Endothelial cell of umbilical vein (primary cell): ENCODE measurements at regions not wholly inside any gene's neighbourhood (a gene's known extent, or its start where the extent isn't known, plus 50 kb on each side); places are given as distances from the start of the nearest gene placed in this dataset.

Experiments
- BruUV-seq: library from RNA; stranded (reverse); fragments of 400-500 nt; replicated peaks from 2 replicates; lab custom pipeline; 2021; lab: Mats Ljungman, UMichigan
- CTCF ChIA-PET: fragments of 300-600, 350-600 bp; sonication (Branson Sonifier 250); formaldehyde crosslinking; loops from one replicate; lab custom pipeline; 2021; ENCODE audit warnings: antibody characterized with exemption, inconsistent platforms; lab: Charles Lee
- POLR2A ChIA-PET: fragments of 300-600, 350-600 bp; sonication (Branson Sonifier 250); formaldehyde crosslinking; loops from one replicate; lab custom pipeline; 2021; ENCODE audit warnings: antibody characterized with exemption, inconsistent platforms; lab: Charles Lee
- DNase-seq: peaks from one replicate; pipeline ENCODE4 v3.0.0-alpha.2; 2011; ENCODE audit warnings: low read depth, low spot score
- FAIRE-seq: peaks from 2 replicates; lab custom pipeline; 2011; peaks lifted over from hg19 to GRCh38; lab: Jason Lieb, UNC
- H2AFZ ChIP-seq: 2 replicates; pipeline ENCODE4 v1.6.0; 2012; ENCODE audit warnings: low read depth, low read length, control low read depth, inconsistent platforms
- H3K27ac ChIP-seq: 2 replicates; pipeline ENCODE4 v1.5.1; 2011; ENCODE audit warnings: low read depth, mild to moderate bottlenecking, control low read depth, low read length, moderate library complexity; ENCODE audit not compliant: insufficient read depth
- H3K27me3 ChIP-seq, 2 experiments: 2 replicates each; pipeline versions ENCODE4 v1.6.0 to v1.6.1; 2011; ENCODE audit warnings: low read length in 2 of 2, mixed read lengths in 1 of 2; ENCODE audit not compliant: control insufficient read depth in 2 of 2, insufficient read depth in 2 of 2
- H3K36me3 ChIP-seq, 2 experiments: 2 replicates in 1 of 2; 3 replicates in 1 of 2; pipeline ENCODE4 v1.5.1; 2011; ENCODE audit warnings: low read length in 2 of 2, mild to moderate bottlenecking in 1 of 2, moderate library complexity in 1 of 2; ENCODE audit not compliant: control insufficient read depth in 2 of 2, insufficient read depth in 2 of 2; ENCODE audit errors: extremely low read depth in 1 of 2
- H3K4me1 ChIP-seq: 3 replicates; pipeline ENCODE4 v1.5.1; 2011; ENCODE audit warnings: mild to moderate bottlenecking, low read length; ENCODE audit not compliant: control insufficient read depth, insufficient read depth; ENCODE audit errors: extremely low read depth
- H3K4me2 ChIP-seq: 2 replicates; pipeline ENCODE4 v1.6.1; 2011; ENCODE audit warnings: low read length, control low read depth, mixed read lengths; ENCODE audit not compliant: insufficient read depth
- H3K4me3 ChIP-seq, 3 experiments: fragments of 200-600 bp in 1 of 3; sonication (generic), shearing (Covaris generic) in 1 of 3; replicated peaks in 1 of 3; 2 replicates each; pipeline ENCODE4 v1.5.1; 2011 to 2016; ENCODE audit warnings: control low read depth in 3 of 3, low read length in 3 of 3, mild to moderate bottlenecking in 2 of 3, inconsistent platforms in 1 of 3, low read depth in 1 of 3, moderate library complexity in 1 of 3; ENCODE audit not compliant: insufficient read depth in 1 of 3
- H3K79me2 ChIP-seq: 2 replicates; pipeline ENCODE4 v1.6.0; 2012; ENCODE audit warnings: low read length, inconsistent platforms; ENCODE audit not compliant: control insufficient read depth, insufficient read depth
- H3K9ac ChIP-seq: replicated peaks from 2 replicates; pipeline ENCODE3; 2011; ENCODE audit warnings: low read length, control low read depth; ENCODE audit not compliant: insufficient read depth; ENCODE audit errors: extremely low read depth
- H3K9me1 ChIP-seq: replicated peaks from 3 replicates; pipeline ENCODE4 v1.6.0; 2011; ENCODE audit warnings: mild to moderate bottlenecking, low read length; ENCODE audit not compliant: control insufficient read depth, insufficient read depth; ENCODE audit errors: extremely low read depth
- H3K9me3 ChIP-seq: replicated peaks from 2 replicates; pipeline ENCODE4 v1.5.1; 2012; ENCODE audit warnings: low read length, inconsistent platforms; ENCODE audit not compliant: control insufficient read depth, insufficient read depth
- H4K20me1 ChIP-seq: replicated peaks from 2 replicates; pipeline ENCODE3; 2011; ENCODE audit warnings: mild to moderate bottlenecking, low read length; ENCODE audit not compliant: control insufficient read depth, insufficient read depth; ENCODE audit errors: extremely low read depth
- EZH2 ChIP-seq: IDR thresholded peaks from 2 replicates; pipeline ENCODE4 v1.6.1; 2012; ENCODE audit warnings: borderline replicate concordance, low read depth, mild to moderate bottlenecking, moderate library complexity, low read length, inconsistent platforms; ENCODE audit not compliant: severe bottlenecking
- GATA2 ChIP-seq: IDR thresholded peaks from 2 replicates; pipeline ENCODE4 v1.7.0; 2011; ENCODE audit warnings: low read depth, mild to moderate bottlenecking, moderate library complexity, mixed read lengths, low read length; ENCODE audit not compliant: insufficient read length, insufficient read depth
- JUN ChIP-seq: IDR thresholded peaks from 2 replicates; pipeline ENCODE4 v1.6.1; 2011; ENCODE audit warnings: borderline replicate concordance, low read depth; ENCODE audit not compliant: insufficient read length, insufficient read depth
- MYC ChIP-seq: IDR thresholded peaks from one replicate; pipeline ENCODE4 v1.6.1; 2011; ENCODE audit warnings: mild to moderate bottlenecking, low read depth, low read length
- POLR2A ChIP-seq: IDR thresholded peaks from 2 replicates; pipeline ENCODE4 v1.6.1; 2012; ENCODE audit warnings: low read depth, mild to moderate bottlenecking, control low read depth, low read length
- POLR2AphosphoS5 ChIP-seq: IDR thresholded peaks from 2 replicates; pipeline ENCODE4 v1.6.1; 2012; ENCODE audit warnings: low read depth, mild to moderate bottlenecking, control low read depth, low read length, moderate library complexity; ENCODE audit not compliant: insufficient read depth
- dilution Hi-C: fragments of 300-500 bp; cut with MboI; formaldehyde crosslinking; loops from one replicate; pipeline ENCODE4 v1.15.0; 2019; ENCODE audit warnings: low sequenced_read_pairs; ENCODE audit not compliant: extremely low pct_ligation_motif_present
- intact Hi-C: fragments of 100-400 bp; cut with micrococcal nuclease; formaldehyde crosslinking; loops from one replicate; pipeline ENCODE4 v1.10.0; 2022

DNA sequence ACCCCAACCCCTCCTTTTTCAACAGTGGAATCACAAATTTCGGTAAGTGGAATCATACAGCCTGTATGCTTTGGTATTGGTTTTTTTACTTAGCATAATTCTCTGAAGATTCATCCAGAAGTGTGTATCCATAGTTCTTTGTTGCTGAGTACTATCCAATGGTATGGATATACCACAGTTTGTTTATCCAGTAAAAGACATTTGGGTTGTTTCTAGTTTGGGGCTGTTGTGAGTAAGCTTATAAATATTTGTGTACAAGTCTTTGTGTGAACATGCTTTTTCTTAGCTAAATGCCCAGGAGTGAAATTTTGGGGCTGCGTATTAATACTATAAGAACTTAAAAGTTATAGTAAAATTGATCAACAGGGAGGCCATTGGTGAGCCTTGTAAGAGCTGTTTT, 57.5 kb upstream of the GC start:
- Histone ChIP-seq H3K79me2 (no peaks in the 10 kb centered on the region), H4K20me1 (no peaks in the 10 kb centered on the region), H3K4me3 (no peak overlapping the region), H3K9me1 (no peaks in the 10 kb centered on the region), H3K27me3 (no peaks in the 10 kb centered on the region), H3K9ac (no peak overlapping the region), H3K4me1 (no peaks in the 10 kb centered on the region), H3K27ac (no peak overlapping the region), H3K36me3 (no peaks in the 10 kb centered on the region), H2AFZ (no peak overlapping the region), H3K9me3 (no peaks in the 10 kb centered on the region), H3K4me2 (no peak overlapping the region)
- DNase-seq (no peak), FAIRE-seq (no peak)
- dilution Hi-C loops (no loop called here), intact Hi-C loops (no loop called here)
- no peak for TF ChIP-seq POLR2A
- no peak for TF ChIP-seq MYC
- no peak for TF ChIP-seq POLR2AphosphoS5
- no peak for TF ChIP-seq JUN
- no peak for TF ChIP-seq GATA2
- no peak for TF ChIP-seq EZH2
- ChIA-PET CTCF (no interaction called here), POLR2A (no interaction called here)
- no TSS peak for BruUV-seq

DNA sequence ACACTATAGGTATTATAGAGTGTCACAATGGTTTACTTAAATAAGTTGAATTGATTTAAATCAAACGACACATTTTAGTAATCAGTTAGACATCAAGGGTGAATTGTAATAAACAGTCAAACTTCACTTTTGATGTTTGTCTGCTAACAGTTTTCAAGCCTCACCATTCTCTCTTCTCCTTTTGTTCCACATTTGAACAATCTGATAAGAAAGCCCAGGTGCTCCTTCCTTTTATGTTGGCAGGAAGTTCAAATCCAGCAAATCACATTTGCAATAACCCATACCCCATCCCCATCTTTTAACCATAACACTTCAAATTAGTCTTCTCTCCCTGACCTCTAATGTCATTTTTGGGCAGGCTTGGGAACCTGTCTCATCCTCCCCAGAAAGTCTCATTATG, 63.4 kb upstream of the GC start:
- Histone ChIP-seq H2AFZ (no peak overlapping the region), H3K9ac (no peak overlapping the region), H3K4me3 (no peak overlapping the region), H3K4me1 (no peaks in the 10 kb centered on the region), H3K27me3 (no peaks in the 10 kb centered on the region), H3K4me2 (no peak overlapping the region), H3K9me3 (no peaks in the 10 kb centered on the region), H3K79me2 (no peaks in the 10 kb centered on the region), H3K36me3 (no peaks in the 10 kb centered on the region), H3K27ac (no peak overlapping the region), H4K20me1 (no peaks in the 10 kb centered on the region), H3K9me1 (no peaks in the 10 kb centered on the region)
- DNase-seq (no peak), FAIRE-seq (no peak)
- intact Hi-C loops: no loop called here
- TF ChIP-seq EZH2: no peak
- TF ChIP-seq GATA2: no peak
- dilution Hi-C loops: no loop called here
- no TSS peak for BruUV-seq
- CTCF ChIA-PET: no interaction called here
- POLR2A ChIA-PET: no interaction called here
